ENCODE measurements at regions not wholly inside any gene's neighbourhood (a gene's known extent, or its start where the extent isn't known, plus 50 kb on each side); places are given as distances from the start of the nearest gene placed in this dataset.

DNA sequence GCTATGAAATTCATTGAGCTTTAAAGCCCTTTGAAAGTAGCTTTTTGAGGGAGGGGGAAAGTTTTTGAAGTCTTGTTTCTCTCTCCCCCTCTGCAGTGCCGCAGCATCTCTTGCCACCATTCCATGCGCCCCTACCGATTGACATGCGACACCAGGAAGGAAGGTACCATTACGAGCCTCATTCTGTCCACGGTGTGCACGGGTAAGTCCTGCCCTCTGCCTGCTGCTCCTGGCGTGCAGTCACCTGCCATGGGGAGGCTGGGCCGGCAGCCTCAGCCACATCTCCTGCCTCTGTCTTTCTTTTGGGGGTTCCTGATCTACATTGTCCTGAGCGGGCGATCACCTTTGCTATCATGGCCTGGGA is 191.6 kb downstream of the GLI2 start:
- no peak for TF ChIP-seq POLR2A (IDR thresholded peaks at IDR 0.05)
- TF ChIP-seq CTCF (IDR thresholded peaks at IDR 0.05): no peak
- TF ChIP-seq EP300 (IDR thresholded peaks at IDR 0.05; ENCODE audit: low read depth): no peak
